Left ventricle myocardium inferior (tissue), 1 donor: ENCODE measurements at regions not wholly inside any gene's neighbourhood (a gene's known extent, or its start where the extent isn't known, plus 50 kb on each side); places are given as distances from the start of the nearest gene placed in this dataset.

Source experiments
- DNase-seq: peaks from one replicate; pipeline ENCODE4 v3.0.0-alpha.2; 2020
- H3K27ac ChIP-seq: fragments of 200-600 bp; replicated peaks from 2 replicates; pipeline ENCODE4 v1.8.0; 2021
- H3K27me3 ChIP-seq: fragments of 200-600 bp; 2 replicates; pipeline ENCODE4 v1.8.0; 2021; ENCODE audit warnings: low read depth
- H3K36me3 ChIP-seq: fragments of 200-600 bp; 2 replicates; pipeline ENCODE4 v1.8.0; 2021
- H3K4me1 ChIP-seq: fragments of 200-600 bp; 2 replicates; pipeline ENCODE4 v1.8.0; 2021
- H3K4me3 ChIP-seq: fragments of 200-600 bp; 2 replicates; pipeline ENCODE4 v1.8.0; 2021; ENCODE audit warnings: mild to moderate bottlenecking, moderate library complexity
- H3K9me3 ChIP-seq: fragments of 200-600 bp; replicated peaks from 2 replicates; pipeline ENCODE4 v1.8.0; 2021
- intact Hi-C: fragments of 100-400 bp; cut with micrococcal nuclease; formaldehyde crosslinking; loops from one replicate; pipeline ENCODE4 v1.11.0; 2022
- TF ChIP-seq, protein P1 (sequence below): fragments of 200-600 bp; IDR thresholded peaks from 2 replicates; pipeline ENCODE4 v1.8.0; 2021; ENCODE audit warnings: antibody characterized with exemption, mild to moderate bottlenecking, borderline replicate concordance
- donor health status: DM: no; HTN: yes; CAD: no; lungs with severe emphysema.

DNA sequence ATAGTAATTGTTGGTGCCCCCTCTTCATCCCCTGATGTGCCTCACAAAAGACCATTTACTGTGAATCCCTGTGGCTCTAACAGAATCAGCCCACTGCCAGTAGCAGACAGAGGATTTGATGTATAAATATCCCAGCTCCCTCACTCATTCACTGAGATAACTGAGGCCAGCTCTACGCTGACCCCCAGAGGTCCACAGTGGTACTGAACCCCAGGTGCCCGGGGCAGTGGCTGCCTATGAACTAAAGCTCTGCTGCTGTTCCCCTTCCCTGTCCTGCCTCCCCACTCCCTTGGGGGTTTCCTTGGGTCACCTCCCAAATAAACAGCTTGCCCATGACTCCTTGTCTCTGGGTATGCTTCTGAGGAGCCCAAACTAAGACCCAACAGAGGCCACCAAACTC, 295.8 kb downstream of the FOXL1 start:
- H3K36me3 ChIP-seq, result no peaks in the 10 kb centered on the region
- intact Hi-C loops, result no loop called here
- no peak overlapping the region for H3K4me3 ChIP-seq
- DNase-seq, result no peak
- peaks cover 18% of the 10 kb centered on the region for H3K27me3 ChIP-seq
- TF ChIP-seq, protein P1, sequence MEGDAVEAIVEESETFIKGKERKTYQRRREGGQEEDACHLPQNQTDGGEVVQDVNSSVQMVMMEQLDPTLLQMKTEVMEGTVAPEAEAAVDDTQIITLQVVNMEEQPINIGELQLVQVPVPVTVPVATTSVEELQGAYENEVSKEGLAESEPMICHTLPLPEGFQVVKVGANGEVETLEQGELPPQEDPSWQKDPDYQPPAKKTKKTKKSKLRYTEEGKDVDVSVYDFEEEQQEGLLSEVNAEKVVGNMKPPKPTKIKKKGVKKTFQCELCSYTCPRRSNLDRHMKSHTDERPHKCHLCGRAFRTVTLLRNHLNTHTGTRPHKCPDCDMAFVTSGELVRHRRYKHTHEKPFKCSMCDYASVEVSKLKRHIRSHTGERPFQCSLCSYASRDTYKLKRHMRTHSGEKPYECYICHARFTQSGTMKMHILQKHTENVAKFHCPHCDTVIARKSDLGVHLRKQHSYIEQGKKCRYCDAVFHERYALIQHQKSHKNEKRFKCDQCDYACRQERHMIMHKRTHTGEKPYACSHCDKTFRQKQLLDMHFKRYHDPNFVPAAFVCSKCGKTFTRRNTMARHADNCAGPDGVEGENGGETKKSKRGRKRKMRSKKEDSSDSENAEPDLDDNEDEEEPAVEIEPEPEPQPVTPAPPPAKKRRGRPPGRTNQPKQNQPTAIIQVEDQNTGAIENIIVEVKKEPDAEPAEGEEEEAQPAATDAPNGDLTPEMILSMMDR, result peak; percentile 41
- peaks cover 8% of the 10 kb centered on the region for H3K9me3 ChIP-seq
- no peak overlapping the region for H3K27ac ChIP-seq
- H3K4me1 ChIP-seq, result no peaks in the 10 kb centered on the region

DNA sequence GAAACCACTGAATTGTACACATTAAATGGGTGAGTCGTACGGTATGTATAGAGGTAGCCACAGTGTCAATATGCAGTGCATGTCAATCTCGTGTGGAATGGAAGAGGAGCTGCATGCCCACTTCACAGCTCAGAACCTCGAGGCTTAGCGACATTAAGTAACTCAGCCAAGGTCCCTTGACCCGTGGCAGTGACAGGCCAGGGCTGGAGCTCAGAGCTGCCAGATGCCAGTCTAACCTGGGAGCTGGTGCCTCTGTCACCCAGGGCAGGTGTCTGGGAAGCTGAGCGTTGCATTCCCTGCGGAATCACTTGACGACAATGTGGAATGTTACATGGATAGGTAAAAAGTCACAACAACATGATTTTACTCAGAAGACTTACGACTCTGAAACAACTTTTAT, 298.1 kb downstream of the FOXL1 start:
- TF ChIP-seq, protein P1, result no peak
- intact Hi-C loops, result no loop called here
- Histone ChIP-seq H3K4me1 (no peaks in the 10 kb centered on the region), H3K27ac (no peak overlapping the region), H3K36me3 (no peaks in the 10 kb centered on the region), H3K9me3 (peaks cover 8% of the 10 kb centered on the region), H3K4me3 (no peak overlapping the region), H3K27me3 (peaks cover 35% of the 10 kb centered on the region)
- no peak for DNase-seq

DNA sequence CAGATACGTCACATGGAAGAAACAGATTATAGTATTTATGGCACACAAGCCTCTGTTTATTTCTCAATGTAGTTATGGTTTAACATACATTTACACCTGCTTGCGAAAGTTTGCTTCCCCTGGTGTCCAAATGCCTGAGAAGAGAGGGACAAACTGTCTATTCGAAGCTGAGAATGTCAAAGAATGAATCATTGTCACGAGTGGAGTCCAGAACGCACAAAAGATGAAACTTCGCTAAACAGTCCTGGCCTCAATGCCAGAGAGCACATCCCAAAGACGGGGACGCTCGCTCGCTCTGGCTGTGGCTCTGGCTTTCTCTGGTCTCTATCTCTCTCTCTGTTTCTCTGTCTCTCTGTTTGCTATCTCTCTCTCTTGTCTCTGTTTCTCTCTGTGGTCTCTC, 298.8 kb downstream of the FOXL1 start:
- TF ChIP-seq, protein P1, result no peak
- Histone ChIP-seq H3K27me3 (peaks cover 39% of the 10 kb centered on the region), H3K27ac (no peak overlapping the region), H3K36me3 (no peaks in the 10 kb centered on the region), H3K4me3 (no peak overlapping the region), H3K9me3 (peaks cover 8% of the 10 kb centered on the region), H3K4me1 (peaks cover 1% of the 10 kb centered on the region)
- intact Hi-C loops, result no loop called here
- no peak for DNase-seq

DNA sequence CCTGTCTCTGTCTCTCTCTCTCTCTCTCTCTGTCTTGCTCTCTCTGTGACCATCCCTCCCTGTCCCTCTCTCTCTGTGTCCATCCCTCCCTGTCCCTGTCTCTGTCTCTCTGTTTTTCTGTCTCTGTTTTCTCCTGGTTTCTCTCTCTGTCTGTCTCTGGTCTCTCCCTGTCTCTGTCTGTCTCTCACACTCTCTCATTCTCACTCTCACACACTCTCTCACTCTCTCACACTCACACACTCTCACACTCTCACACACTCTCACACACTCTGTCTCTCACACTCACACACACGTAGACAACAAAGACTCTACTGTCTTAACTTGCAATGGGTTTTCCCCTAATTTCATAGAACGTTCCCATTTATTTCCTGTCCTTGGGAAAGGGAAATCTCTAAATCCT, 299.5 kb downstream of the FOXL1 start:
- Histone ChIP-seq H3K27me3 (peaks cover 44% of the 10 kb centered on the region), H3K36me3 (no peaks in the 10 kb centered on the region), H3K4me3 (no peak overlapping the region), H3K27ac (no peak overlapping the region), H3K4me1 (peaks cover 8% of the 10 kb centered on the region), H3K9me3 (peaks cover 6% of the 10 kb centered on the region)
- intact Hi-C loops, result no loop called here
- TF ChIP-seq, protein P1, result no peak
- no peak for DNase-seq

DNA sequence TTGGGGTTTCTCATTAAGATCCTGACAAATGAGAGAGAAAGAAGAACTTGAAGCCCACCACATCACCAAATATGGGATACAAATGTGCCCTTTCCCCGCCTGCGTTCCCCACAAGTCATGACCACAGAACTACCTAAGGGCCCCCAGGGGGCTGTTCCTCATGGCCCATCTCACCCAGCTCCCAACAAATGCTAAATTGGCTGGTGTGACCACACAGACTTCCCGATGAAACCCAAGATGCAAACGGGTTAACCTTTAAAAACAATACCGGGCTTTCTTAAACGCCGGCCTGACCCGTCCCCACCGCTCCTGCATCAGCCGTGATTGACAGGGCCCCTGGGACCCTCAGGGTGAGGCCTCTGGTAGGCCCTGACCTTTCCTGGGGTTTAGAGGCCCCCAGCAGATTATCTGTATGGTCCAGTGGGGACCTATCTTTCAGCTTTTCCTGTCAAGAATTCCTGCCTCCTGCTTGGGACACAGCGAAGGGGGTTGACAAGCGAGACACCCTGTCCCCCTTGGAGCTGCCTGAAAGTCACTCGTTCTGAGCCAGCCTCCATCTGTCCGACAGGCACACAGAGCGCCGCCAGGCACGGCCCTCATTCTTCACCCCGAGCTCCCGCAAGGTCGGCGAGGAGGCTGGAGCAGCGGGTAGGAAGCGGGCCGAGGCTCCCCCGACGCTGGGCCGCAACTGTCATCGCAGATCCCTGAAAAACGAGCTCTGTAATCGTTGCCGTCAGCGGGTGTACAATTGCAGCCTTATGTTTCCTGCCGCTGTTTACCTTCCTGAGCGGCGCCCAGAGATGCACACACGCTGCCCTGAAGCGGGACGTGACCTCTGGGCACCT, 300.1 kb downstream of the FOXL1 start:
- H3K27me3 ChIP-seq, result peaks cover 40% of the 10 kb centered on the region
- intact Hi-C loops, result no loop called here
- H3K4me1 ChIP-seq, result peaks cover 13% of the 10 kb centered on the region
- no peak for DNase-seq
- no peak overlapping the region for H3K4me3 ChIP-seq
- no peaks in the 10 kb centered on the region for H3K36me3 ChIP-seq
- no peaks in the 10 kb centered on the region for H3K9me3 ChIP-seq
- H3K27ac ChIP-seq, result no peak overlapping the region
- TF ChIP-seq, protein P1, result no peak
